ENCODE measurements at regions not wholly inside any gene's neighbourhood (a gene's known extent, or its start where the extent isn't known, plus 50 kb on each side); places are given as distances from the start of the nearest gene placed in this dataset.
"Not testable (repeated sequence)": the region's sequence is repeated elsewhere in the genome, so short reads cannot be mapped to it uniquely, and the experiment has no call there.

- Histone ChIP-seq H3K36me3 (ENCODE audit: insufficient read depth, low read length) (no peaks in the 10 kb centered on the region), H3K79me2 (ENCODE audit: insufficient read depth, low read depth, low read length) (no peaks in the 10 kb centered on the region), H3K4me2 (ENCODE audit: low read length) (no peak overlapping the region), H4K20me1 (ENCODE audit: insufficient read depth, low read length) (no peaks in the 10 kb centered on the region), H3K4me3 (ENCODE audit: low read depth, low read length, poor library complexity, severe bottlenecking) (no peak overlapping the region), H3K9me3 (ENCODE audit: low read length) (no peaks in the 10 kb centered on the region), H3K4me1 (ENCODE audit: insufficient read depth, low read length, poor library complexity, severe bottlenecking) (no peaks in the 10 kb centered on the region), H2AFZ (ENCODE audit: low read length) (no peak overlapping the region), H3K27ac (ENCODE audit: low read depth, low read length, poor library complexity, severe bottlenecking) (no peak overlapping the region), H3K9me2 (ENCODE audit: insufficient read depth, low read length) (no peaks in the 10 kb centered on the region)
- CTCF ChIA-PET (ENCODE audit: unreplicated experiment): no interaction called here
- intact Hi-C loops (cut with micrococcal nuclease; ENCODE audit: unreplicated experiment): no loop called here
- POLR2A ChIA-PET: no interaction called here
- DNase-seq (ENCODE audit: low spot score): no peak
- TF ChIP-seq EZH2phosphoT487 (IDR thresholded peaks at IDR 0.05; ENCODE audit: borderline replicate concordance, low read depth, low read length) (no peak), CTCF (conservative IDR thresholded peaks at IDR 0.05; ENCODE audit: low read length) (no peak)
- no TSS peak for BruUV-seq (replicated peaks)
These were observed 152.5 kb downstream of the USP22 start for GRCh38 chr17:20890338-20890737.

GRCh38 chr17:20895426-20895825 lies 147.4 kb downstream of the USP22 start:
- H3K79me2 ChIP-seq (ENCODE audit: insufficient read depth, low read depth, low read length); intact Hi-C loops (cut with micrococcal nuclease; ENCODE audit: unreplicated experiment); H3K4me2 ChIP-seq (ENCODE audit: low read length); BruUV-seq (replicated peaks); DNase-seq (ENCODE audit: low spot score); H3K9me3 ChIP-seq (ENCODE audit: low read length); H3K9me2 ChIP-seq (ENCODE audit: insufficient read depth, low read length); H3K27ac ChIP-seq (ENCODE audit: low read depth, low read length, poor library complexity, severe bottlenecking); H2AFZ ChIP-seq (ENCODE audit: low read length); H3K4me1 ChIP-seq (ENCODE audit: insufficient read depth, low read length, poor library complexity, severe bottlenecking); POLR2A ChIA-PET; H4K20me1 ChIP-seq (ENCODE audit: insufficient read depth, low read length); H3K4me3 ChIP-seq (ENCODE audit: low read depth, low read length, poor library complexity, severe bottlenecking); H3K36me3 ChIP-seq (ENCODE audit: insufficient read depth, low read length); CTCF ChIA-PET (ENCODE audit: unreplicated experiment): not testable (repeated sequence)

GRCh38 chr17:20896153-20896649 lies 146.6 kb downstream of the USP22 start:
- Histone ChIP-seq H4K20me1 (ENCODE audit: insufficient read depth, low read length) (no peaks in the 10 kb centered on the region), H3K79me2 (ENCODE audit: insufficient read depth, low read depth, low read length) (no peaks in the 10 kb centered on the region), H2AFZ (ENCODE audit: low read length) (no peak overlapping the region), H3K36me3 (ENCODE audit: insufficient read depth, low read length) (no peaks in the 10 kb centered on the region), H3K9me3 (ENCODE audit: low read length) (no peaks in the 10 kb centered on the region), H3K27ac (ENCODE audit: low read depth, low read length, poor library complexity, severe bottlenecking) (no peak overlapping the region), H3K4me1 (ENCODE audit: insufficient read depth, low read length, poor library complexity, severe bottlenecking) (no peaks in the 10 kb centered on the region), H3K4me3 (ENCODE audit: low read depth, low read length, poor library complexity, severe bottlenecking) (no peak overlapping the region), H3K9me2 (ENCODE audit: insufficient read depth, low read length) (no peaks in the 10 kb centered on the region), H3K4me2 (ENCODE audit: low read length) (no peak overlapping the region)
- DNase-seq (ENCODE audit: low spot score): no peak
- POLR2A ChIA-PET: no interaction called here
- intact Hi-C loops (cut with micrococcal nuclease; ENCODE audit: unreplicated experiment): no loop called here
- CTCF ChIA-PET (ENCODE audit: unreplicated experiment): no interaction called here
- BruUV-seq (replicated peaks): no TSS peak
- no peak for TF ChIP-seq CTCF (conservative IDR thresholded peaks at IDR 0.05; ENCODE audit: low read length)
- TF ChIP-seq EZH2phosphoT487 (IDR thresholded peaks at IDR 0.05; ENCODE audit: borderline replicate concordance, low read depth, low read length): no peak

GRCh38 chr17:20898726-20899125 lies 144.1 kb downstream of the USP22 start:
- BruUV-seq (replicated peaks); intact Hi-C loops (cut with micrococcal nuclease; ENCODE audit: unreplicated experiment); H3K36me3 ChIP-seq (ENCODE audit: insufficient read depth, low read length); H3K4me1 ChIP-seq (ENCODE audit: insufficient read depth, low read length, poor library complexity, severe bottlenecking); POLR2A ChIA-PET; H3K27ac ChIP-seq (ENCODE audit: low read depth, low read length, poor library complexity, severe bottlenecking); DNase-seq (ENCODE audit: low spot score); CTCF ChIA-PET (ENCODE audit: unreplicated experiment); H3K9me3 ChIP-seq (ENCODE audit: low read length); H4K20me1 ChIP-seq (ENCODE audit: insufficient read depth, low read length); H2AFZ ChIP-seq (ENCODE audit: low read length); H3K4me3 ChIP-seq (ENCODE audit: low read depth, low read length, poor library complexity, severe bottlenecking); H3K9me2 ChIP-seq (ENCODE audit: insufficient read depth, low read length); H3K4me2 ChIP-seq (ENCODE audit: low read length); H3K79me2 ChIP-seq (ENCODE audit: insufficient read depth, low read depth, low read length): not testable (repeated sequence)

- H2AFZ ChIP-seq (ENCODE audit: low read length); DNase-seq (ENCODE audit: low spot score); CTCF ChIA-PET (ENCODE audit: unreplicated experiment); H3K36me3 ChIP-seq (ENCODE audit: insufficient read depth, low read length); H3K4me2 ChIP-seq (ENCODE audit: low read length); POLR2A ChIA-PET; H3K27ac ChIP-seq (ENCODE audit: low read depth, low read length, poor library complexity, severe bottlenecking); H3K4me1 ChIP-seq (ENCODE audit: insufficient read depth, low read length, poor library complexity, severe bottlenecking); H3K9me2 ChIP-seq (ENCODE audit: insufficient read depth, low read length); H3K9me3 ChIP-seq (ENCODE audit: low read length); H4K20me1 ChIP-seq (ENCODE audit: insufficient read depth, low read length); BruUV-seq (replicated peaks); H3K4me3 ChIP-seq (ENCODE audit: low read depth, low read length, poor library complexity, severe bottlenecking); intact Hi-C loops (cut with micrococcal nuclease; ENCODE audit: unreplicated experiment); H3K79me2 ChIP-seq (ENCODE audit: insufficient read depth, low read depth, low read length): not testable (repeated sequence)
These were observed 140.3 kb downstream of the USP22 start for GRCh38 chr17:20902496-20902895.

Measured in OCI-LY7 (cell line).